Colonic mucosa (tissue), 4 donors: ENCODE measurements at regions not wholly inside any gene's neighbourhood (a gene's known extent, or its start where the extent isn't known, plus 50 kb on each side); places are given as distances from the start of the nearest gene placed in this dataset.
"Not testable (repeated sequence)": the region's sequence is repeated elsewhere in the genome, so short reads cannot be mapped to it uniquely, and the experiment has no call there.

Experiments used
- DNase-seq: peaks from one replicate; pipeline ENCODE4 v3.0.0-alpha.2; 2020
- H3K27ac ChIP-seq: fragments of 200-600 bp; one replicate; pipeline ENCODE4 v1.8.0; 2021
- H3K27me3 ChIP-seq: fragments of 200-600 bp; one replicate; pipeline ENCODE4 v1.8.0; 2021
- H3K36me3 ChIP-seq: fragments of 200-600 bp; one replicate; pipeline ENCODE4 v1.8.0; 2021
- H3K4me1 ChIP-seq: fragments of 200-600 bp; one replicate; pipeline ENCODE4 v1.8.0; 2021; ENCODE audit warnings: mild to moderate bottlenecking
- H3K4me3 ChIP-seq: fragments of 200-600 bp; one replicate; pipeline ENCODE4 v1.8.0; 2021
- H3K9ac ChIP-seq, 2 donors: one replicate each; pipeline ENCODE4 v1.7.0; 2013; ENCODE audit warnings: control low read depth in 2 of 2, low read depth in 2 of 2, low read length in 2 of 2
- H3K9me3 ChIP-seq: fragments of 200-600 bp; one replicate; pipeline ENCODE4 v1.8.0; 2021
- CTCF ChIP-seq: fragments of 200-600 bp; IDR thresholded peaks from one replicate; pipeline ENCODE4 v1.8.0; 2022; ENCODE audit warnings: antibody characterized with exemption, mild to moderate bottlenecking
- intact Hi-C: fragments of 100-400 bp; cut with DNase I; formaldehyde crosslinking; loops from one replicate; pipeline ENCODE4 v1.14.1; 2022
- donor health status: healthy.
- donor health status: DM: no; HTN: no; CAD: no.
- donor health status: DM: no; HTN: no; CAD: no.

- Histone ChIP-seq H3K4me1 (no peaks in the 10 kb centered on the region), H3K9me3 (no peaks in the 10 kb centered on the region), H3K27me3 (no peaks in the 10 kb centered on the region), H3K4me3 (no peak overlapping the region), H3K36me3 (no peaks in the 10 kb centered on the region), H3K27ac (no peak overlapping the region), H3K9ac (no peak overlapping the region)
- no peak for DNase-seq
- no peak for TF ChIP-seq CTCF
- intact Hi-C loops = no loop called here
These were observed 76.4 kb upstream of the CDC14C start for GRCh38 chr7:48847917-48848316.

- H3K9ac ChIP-seq, H3K4me3 ChIP-seq, H3K27me3 ChIP-seq, H3K9me3 ChIP-seq, H3K36me3 ChIP-seq, H3K4me1 ChIP-seq, DNase-seq, H3K27ac ChIP-seq, intact Hi-C loops: not testable (repeated sequence)
These were observed 63.9 kb upstream of the CDC14C start for GRCh38 chr7:48860447-48860846.

- no peak overlapping the region for H3K4me3 ChIP-seq
These were observed 55.4 kb upstream of the CDC14C start for GRCh38 chr7:48868916-48869315.

GRCh38 chr7:48872548-48872947 lies 51.8 kb upstream of the CDC14C start:
- Histone ChIP-seq H3K27me3 (no peaks in the 10 kb centered on the region), H3K4me1 (no peaks in the 10 kb centered on the region), H3K9me3 (no peaks in the 10 kb centered on the region), H3K27ac (no peak overlapping the region), H3K9ac (no peak overlapping the region), H3K36me3 (no peaks in the 10 kb centered on the region), H3K4me3 (no peak overlapping the region)
- intact Hi-C loops = loop anchor here (5.0 kb wide), 1 partner anchor 450 kb away; no protein-coding TSS in a partner anchor
- DNase-seq = no peak
- TF ChIP-seq CTCF = no peak

More at GRCh38 chr7:48868916-48869315, 55.4 kb upstream of the CDC14C start:
- intact Hi-C loops = no loop called here
- H3K9ac ChIP-seq = no peak overlapping the region
- no peaks in the 10 kb centered on the region for H3K27me3 ChIP-seq
- H3K36me3 ChIP-seq = no peaks in the 10 kb centered on the region
- no peaks in the 10 kb centered on the region for H3K9me3 ChIP-seq
- DNase-seq = no peak
- no peaks in the 10 kb centered on the region for H3K4me1 ChIP-seq
- no peak overlapping the region for H3K27ac ChIP-seq
- no peak for TF ChIP-seq CTCF
